Rectal smooth muscle tissue (tissue), 1 donor: ENCODE measurements at regions not wholly inside any gene's neighbourhood (a gene's known extent, or its start where the extent isn't known, plus 50 kb on each side); places are given as distances from the start of the nearest gene placed in this dataset.

Source experiments
- H3K27ac ChIP-seq: one replicate; pipeline ENCODE4 v1.7.0; 2013; ENCODE audit warnings: low read depth, low read length, inconsistent platforms
- H3K27me3 ChIP-seq: one replicate; pipeline ENCODE4 v1.7.0; 2013; ENCODE audit warnings: low read length; ENCODE audit not compliant: control insufficient read depth, insufficient read depth
- H3K36me3 ChIP-seq: one replicate; pipeline ENCODE4 v1.7.0; 2013; ENCODE audit warnings: low read length; ENCODE audit not compliant: control insufficient read depth, insufficient read depth
- H3K4me1 ChIP-seq: one replicate; pipeline ENCODE4 v1.7.0; 2013; ENCODE audit warnings: low read length; ENCODE audit not compliant: control insufficient read depth, insufficient read depth
- H3K4me3 ChIP-seq: one replicate; pipeline ENCODE4 v1.7.0; 2013; ENCODE audit warnings: low read length
- H3K9ac ChIP-seq: one replicate; pipeline ENCODE4 v1.7.0; 2013; ENCODE audit warnings: low read length

GRCh38 chr9:17060450-17060849 is 74.4 kb upstream of the CNTLN start:
- no peaks in the 10 kb centered on the region for H3K27me3 ChIP-seq
- no peak overlapping the region for H3K4me3 ChIP-seq
- no peaks in the 10 kb centered on the region for H3K36me3 ChIP-seq
- H3K9ac ChIP-seq = no peak overlapping the region
- no peak overlapping the region for H3K27ac ChIP-seq
- H3K4me1 ChIP-seq = no peaks in the 10 kb centered on the region

- no peaks in the 10 kb centered on the region for H3K36me3 ChIP-seq
- no peak overlapping the region for H3K27ac ChIP-seq
- H3K9ac ChIP-seq = no peak overlapping the region
- no peaks in the 10 kb centered on the region for H3K4me1 ChIP-seq
- no peaks in the 10 kb centered on the region for H3K27me3 ChIP-seq
- no peak overlapping the region for H3K4me3 ChIP-seq
These were observed 75.4 kb upstream of the CNTLN start for GRCh38 chr9:17059465-17059864.

- H3K27ac ChIP-seq = no peak overlapping the region
- H3K27me3 ChIP-seq = no peaks in the 10 kb centered on the region
- no peaks in the 10 kb centered on the region for H3K36me3 ChIP-seq
- H3K9ac ChIP-seq = no peak overlapping the region
- no peaks in the 10 kb centered on the region for H3K4me1 ChIP-seq
- H3K4me3 ChIP-seq = no peak overlapping the region
These were observed 77.1 kb upstream of the CNTLN start for GRCh38 chr9:17057729-17058128.

GRCh38 chr9:17052626-17053025 is 82.2 kb upstream of the CNTLN start:
- H3K9ac ChIP-seq = no peak overlapping the region
- no peak overlapping the region for H3K27ac ChIP-seq
- no peaks in the 10 kb centered on the region for H3K27me3 ChIP-seq
- no peak overlapping the region for H3K4me3 ChIP-seq
- H3K36me3 ChIP-seq = no peaks in the 10 kb centered on the region
- no peaks in the 10 kb centered on the region for H3K4me1 ChIP-seq

- Histone ChIP-seq H3K9ac (no peak overlapping the region), H3K27me3 (no peaks in the 10 kb centered on the region), H3K36me3 (no peaks in the 10 kb centered on the region), H3K4me1 (no peaks in the 10 kb centered on the region), H3K4me3 (no peak overlapping the region), H3K27ac (no peak overlapping the region)
These were observed 89.4 kb upstream of the CNTLN start for GRCh38 chr9:17045381-17045940.

GRCh38 chr9:17031546-17031945 is 103.3 kb upstream of the CNTLN start:
- H3K4me3 ChIP-seq = no peak overlapping the region
- H3K27ac ChIP-seq = no peak overlapping the region
- H3K27me3 ChIP-seq = no peaks in the 10 kb centered on the region
- H3K9ac ChIP-seq = no peak overlapping the region
- H3K36me3 ChIP-seq = no peaks in the 10 kb centered on the region
- no peaks in the 10 kb centered on the region for H3K4me1 ChIP-seq

- Histone ChIP-seq H3K36me3 (no peaks in the 10 kb centered on the region), H3K4me3 (no peak overlapping the region), H3K9ac (no peak overlapping the region), H3K4me1 (no peaks in the 10 kb centered on the region), H3K27ac (no peak overlapping the region), H3K27me3 (no peaks in the 10 kb centered on the region)
These were observed 109.6 kb upstream of the CNTLN start for GRCh38 chr9:17025281-17025680.

- Histone ChIP-seq H3K36me3 (no peaks in the 10 kb centered on the region), H3K27ac (no peak overlapping the region), H3K4me1 (no peaks in the 10 kb centered on the region), H3K9ac (no peak overlapping the region), H3K27me3 (no peaks in the 10 kb centered on the region), H3K4me3 (no peak overlapping the region)
These were observed 110.7 kb upstream of the CNTLN start for GRCh38 chr9:17024129-17024528.

GRCh38 chr9:17021387-17021970 is 113.4 kb upstream of the CNTLN start:
- H3K27ac ChIP-seq = no peak overlapping the region
- no peaks in the 10 kb centered on the region for H3K36me3 ChIP-seq
- no peaks in the 10 kb centered on the region for H3K27me3 ChIP-seq
- H3K4me3 ChIP-seq = no peak overlapping the region
- no peak overlapping the region for H3K9ac ChIP-seq
- H3K4me1 ChIP-seq = no peaks in the 10 kb centered on the region

GRCh38 chr9:17019398-17019797 is 115.4 kb upstream of the CNTLN start:
- H3K27me3 ChIP-seq = no peaks in the 10 kb centered on the region
- H3K9ac ChIP-seq = no peak overlapping the region
- no peak overlapping the region for H3K27ac ChIP-seq
- no peaks in the 10 kb centered on the region for H3K4me1 ChIP-seq
- no peak overlapping the region for H3K4me3 ChIP-seq
- no peaks in the 10 kb centered on the region for H3K36me3 ChIP-seq

GRCh38 chr9:17018540-17019196 is 116.2 kb upstream of the CNTLN start:
- Histone ChIP-seq H3K27me3 (no peaks in the 10 kb centered on the region), H3K4me3 (no peak overlapping the region), H3K9ac (no peak overlapping the region), H3K36me3 (no peaks in the 10 kb centered on the region), H3K4me1 (no peaks in the 10 kb centered on the region), H3K27ac (no peak overlapping the region)

- no peak overlapping the region for H3K9ac ChIP-seq
- H3K4me1 ChIP-seq = no peaks in the 10 kb centered on the region
- no peak overlapping the region for H3K27ac ChIP-seq
- no peak overlapping the region for H3K4me3 ChIP-seq
- H3K27me3 ChIP-seq = no peaks in the 10 kb centered on the region
- H3K36me3 ChIP-seq = no peaks in the 10 kb centered on the region
These were observed 116.8 kb upstream of the CNTLN start for GRCh38 chr9:17017931-17018491.

- no peak overlapping the region for H3K4me3 ChIP-seq
- no peaks in the 10 kb centered on the region for H3K36me3 ChIP-seq
- H3K27me3 ChIP-seq = no peaks in the 10 kb centered on the region
- no peak overlapping the region for H3K9ac ChIP-seq
- no peak overlapping the region for H3K27ac ChIP-seq
- H3K4me1 ChIP-seq = no peaks in the 10 kb centered on the region
These were observed 120.9 kb upstream of the CNTLN start for GRCh38 chr9:17013891-17014290.
